ENCODE measurements at regions not wholly inside any gene's neighbourhood (a gene's known extent, or its start where the extent isn't known, plus 50 kb on each side); places are given as distances from the start of the nearest gene placed in this dataset.
A peak's percentile ranks its signal among the peaks of the same experiment; 100 is the strongest.
"Not testable (repeated sequence)": the region's sequence is repeated elsewhere in the genome, so short reads cannot be mapped to it uniquely, and the experiment has no call there.

- DNase-seq (ENCODE audit: low read depth), result no peak
These were observed 59.8 kb upstream of the C5orf63 start for GRCh38 chr5:127133071-127133470.

GRCh38 chr5:127136908-127137307, 63.6 kb upstream of the C5orf63 start:
- no peak for DNase-seq (ENCODE audit: low read depth)

- no peak for DNase-seq (ENCODE audit: low read depth)
These were observed 70.4 kb upstream of the C5orf63 start for GRCh38 chr5:127143722-127144121.

- DNase-seq (ENCODE audit: low read depth), result no peak
These were observed 79.7 kb upstream of the C5orf63 start for GRCh38 chr5:127153031-127153430.

- DNase-seq (ENCODE audit: low read depth), result no peak
These were observed 80.2 kb upstream of the C5orf63 start for GRCh38 chr5:127153521-127153920.

- DNase-seq (ENCODE audit: low read depth), result no peak
These were observed 90.4 kb upstream of the C5orf63 start for GRCh38 chr5:127163750-127164149.

GRCh38 chr5:127170918-127171600, 97.8 kb upstream of the C5orf63 start:
- DNase-seq (ENCODE audit: low read depth), result no peak

GRCh38 chr5:127176769-127177168, 103.5 kb upstream of the C5orf63 start:
- no peak for DNase-seq (ENCODE audit: low read depth)

GRCh38 chr5:127182631-127183030, 108.0 kb upstream of the MEGF10 start:
- not testable (repeated sequence) for DNase-seq (ENCODE audit: low read depth)

GRCh38 chr5:127183332-127183731, 107.3 kb upstream of the MEGF10 start:
- DNase-seq (ENCODE audit: low read depth), result no peak

- no peak for DNase-seq (ENCODE audit: low read depth)
These were observed 105.7 kb upstream of the MEGF10 start for GRCh38 chr5:127184851-127185250.

- peak; percentile 21 for DNase-seq (ENCODE audit: low read depth)
These were observed 103.9 kb upstream of the MEGF10 start for GRCh38 chr5:127186657-127187056.

- no peak for DNase-seq (ENCODE audit: low read depth)
These were observed 102.9 kb upstream of the MEGF10 start for GRCh38 chr5:127187706-127188105.

- no peak for DNase-seq (ENCODE audit: low read depth)
These were observed 98.4 kb upstream of the MEGF10 start for GRCh38 chr5:127192150-127192549.

- no peak for DNase-seq (ENCODE audit: low read depth)
These were observed 97.7 kb upstream of the MEGF10 start for GRCh38 chr5:127192836-127193338.

GRCh38 chr5:127196042-127196441, 94.6 kb upstream of the MEGF10 start:
- DNase-seq (ENCODE audit: low read depth), result no peak

- DNase-seq (ENCODE audit: low read depth), result not testable (repeated sequence)
These were observed 93.0 kb upstream of the MEGF10 start for GRCh38 chr5:127197402-127198167.

GRCh38 chr5:127202738-127203137, 87.9 kb upstream of the MEGF10 start:
- DNase-seq (ENCODE audit: low read depth), result not testable (repeated sequence)

GRCh38 chr5:127203818-127204217, 86.8 kb upstream of the MEGF10 start:
- peak; percentile 85 for DNase-seq (ENCODE audit: low read depth)

GRCh38 chr5:127205147-127205546, 85.4 kb upstream of the MEGF10 start:
- DNase-seq (ENCODE audit: low read depth), result no peak

- DNase-seq (ENCODE audit: low read depth), result peak; percentile 85
These were observed 84.1 kb upstream of the MEGF10 start for GRCh38 chr5:127206320-127207113.

GRCh38 chr5:127210042-127210441, 80.6 kb upstream of the MEGF10 start:
- no peak for DNase-seq (ENCODE audit: low read depth)
